ENCODE measurements at regions not wholly inside any gene's neighbourhood (a gene's known extent, or its start where the extent isn't known, plus 50 kb on each side); places are given as distances from the start of the nearest gene placed in this dataset.

- no peak for TF ChIP-seq CTCF (IDR thresholded peaks at IDR 0.05)
- TF ChIP-seq REST (IDR thresholded peaks at IDR 0.05; ENCODE audit: low read depth, low read length) = no peak
- no peak for TF ChIP-seq TCF12 (IDR thresholded peaks at IDR 0.05)
- no peak for TF ChIP-seq YY1 (IDR thresholded peaks at IDR 0.05; ENCODE audit: low read depth)
- no peak for TF ChIP-seq IRF3 (IDR thresholded peaks at IDR 0.05; ENCODE audit: low read depth, low read length)
- no peak for TF ChIP-seq USF2 (IDR thresholded peaks at IDR 0.05; ENCODE audit: borderline replicate concordance, low read depth, low read length)
- no peak for TF ChIP-seq POLR2AphosphoS5 (IDR thresholded peaks at IDR 0.05; ENCODE audit: low read depth, low read length)
- no peak for TF ChIP-seq FOXJ3 (CRISPR knock-in tag; IDR thresholded peaks at IDR 0.05)
- TF ChIP-seq RAD21 (IDR thresholded peaks at IDR 0.05; ENCODE audit: low read length) = no peak
- no peak for TF ChIP-seq CHD2 (IDR thresholded peaks at IDR 0.05; ENCODE audit: low read length, partially characterized antibody)
Observed at GRCh38 chr3:106773795-106774194, 603.4 kb upstream of the CCDC54 start.

Data from SK-N-SH (cell line).